ENCODE measurements at regions not wholly inside any gene's neighbourhood (a gene's known extent, or its start where the extent isn't known, plus 50 kb on each side); places are given as distances from the start of the nearest gene placed in this dataset.

GRCh38 chr21:27268290-27268689, 301.4 kb upstream of the ADAMTS5 start:
- TF ChIP-seq EZH2 (IDR thresholded peaks at IDR 0.05; ENCODE audit: insufficient read depth, poor library complexity, severe bottlenecking), result no peak
- peak; percentile 81 for TF ChIP-seq EZH2phosphoT487 (IDR thresholded peaks at IDR 0.05; ENCODE audit: insufficient read depth, low read depth)

Measured in GM23248 (cell line).